Right lobe of liver (tissue), 6 donors: ENCODE measurements at regions not wholly inside any gene's neighbourhood (a gene's known extent, or its start where the extent isn't known, plus 50 kb on each side); places are given as distances from the start of the nearest gene placed in this dataset.

ENCODE experiments used
- ATAC-seq, 4 donors: fragments of 200-7000 bp; cut with Tn5 transposase; one replicate each; pipeline ENCODE4 v1.9.1; 2020; ENCODE audit warnings: mild to moderate bottlenecking in 4 of 4, moderate library complexity in 4 of 4
- DNase-seq, 3 donors: peaks; one replicate each; pipeline ENCODE4 v3.0.0-alpha.2; 2020
- H3K27ac ChIP-seq, 3 donors: fragments of 200-600 bp; one replicate each; pipeline ENCODE4 v1.8.0; 2022
- H3K27me3 ChIP-seq, 2 donors: fragments of 200-600 bp; one replicate each; pipeline ENCODE4 v1.8.0; 2022
- H3K36me3 ChIP-seq, 4 donors: fragments of 200-600 bp; sonication (generic) in 1 of 4; one replicate each; pipeline versions ENCODE4 v1.5.1 to v1.8.0; 2017 to 2022; ENCODE audit warnings: control low read depth in 1 of 4
- H3K4me1 ChIP-seq, 4 donors: fragments of 200-600 bp; sonication (generic) in 1 of 4; one replicate each; pipeline versions ENCODE4 v1.5.1 to v1.8.0; 2017 to 2022; ENCODE audit warnings: control low read depth in 1 of 4
- H3K4me3 ChIP-seq, 3 donors: fragments of 200-600 bp; one replicate each; pipeline ENCODE4 v1.8.0; 2022
- H3K9me3 ChIP-seq, 4 donors: fragments of 200-600 bp; sonication (generic) in 1 of 4; one replicate each; pipeline versions ENCODE4 v1.5.1 to v1.8.0; 2017 to 2022; ENCODE audit warnings: control low read depth in 1 of 4
- CTCF ChIP-seq, 4 donors: fragments of 200-600 bp in 3 of 4; fragments of 450-650 bp in 1 of 4; IDR thresholded peaks; one replicate each; pipeline versions ENCODE4 v1.5.1 to v1.8.0; 2016 to 2022; ENCODE audit warnings: antibody characterized with exemption in 4 of 4, mild to moderate bottlenecking in 2 of 4
- POLR2A ChIP-seq: fragments of 450-650 bp; IDR thresholded peaks from one replicate; pipeline ENCODE4 v1.6.1; 2017; ENCODE audit warnings: antibody characterized with exemption, mild to moderate bottlenecking
- WGBS: methylation state at CpG from one replicate; pipeline ENCODE4 v1.1.6; 2018; ENCODE audit warnings: low coverage, low lambda C conversion rate; ENCODE audit not compliant: insufficient coverage; ENCODE audit errors: missing lambda C conversion rate; 5-methylcytosine and 5-hydroxymethylcytosine counted together
- intact Hi-C, 2 donors: fragments of 100-400 bp; cut with DNase I; formaldehyde crosslinking; loops; one replicate each; pipeline versions ENCODE4 v1.11.2 to v1.14.1; 2022
- donor health status: DM: no; HTN: yes; CAD: no.
- donor health status: DM: no; HTN: no; CAD: no.
- donor health status: DM: no; HTN: no; CAD: no.
- donor health status: DM: no; HTN: yes; CAD: no.
- donor health status: DM: no; HTN: yes; CAD: no.

- no peak for DNase-seq
- H3K4me1 ChIP-seq = no peaks in the 10 kb centered on the region
- no peak overlapping the region for H3K27ac ChIP-seq
- no peak for ATAC-seq
- no peak for TF ChIP-seq CTCF (IDR thresholded peaks at IDR 0.05)
- TF ChIP-seq POLR2A = no peak
- no peaks in the 10 kb centered on the region for H3K27me3 ChIP-seq
- no peak overlapping the region for H3K4me3 ChIP-seq
- H3K36me3 ChIP-seq = no peaks in the 10 kb centered on the region
- 74% methylated on average over 6 of the region's 7 CpGs for WGBS
- intact Hi-C loops = no loop called here
- H3K9me3 ChIP-seq = no peaks in the 10 kb centered on the region
Observed at GRCh38 chr4:180571516-180572055, 1671.6 kb upstream of the TENM3 start.

- Histone ChIP-seq H3K27me3 (no peaks in the 10 kb centered on the region), H3K4me3 (no peak overlapping the region), H3K4me1 (no peaks in the 10 kb centered on the region), H3K9me3 (no peaks in the 10 kb centered on the region), H3K27ac (no peak overlapping the region), H3K36me3 (no peaks in the 10 kb centered on the region)
- ATAC-seq (no peak), DNase-seq (no peak)
- TF ChIP-seq POLR2A = no peak
- TF ChIP-seq CTCF (IDR thresholded peaks at IDR 0.05) = no peak
- intact Hi-C loops = no loop called here
- WGBS = 47% methylated on average over 2 of the region's 2 CpGs
Observed at GRCh38 chr4:180578175-180578574, 1665.0 kb upstream of the TENM3 start.

GRCh38 chr4:180581061-180581460 lies 1662.1 kb upstream of the TENM3 start:
- Histone ChIP-seq H3K27me3 (no peaks in the 10 kb centered on the region), H3K9me3 (no peaks in the 10 kb centered on the region), H3K27ac (no peak overlapping the region), H3K36me3 (no peaks in the 10 kb centered on the region), H3K4me1 (no peaks in the 10 kb centered on the region), H3K4me3 (no peak overlapping the region)
- TF ChIP-seq CTCF (IDR thresholded peaks at IDR 0.05) = no peak
- TF ChIP-seq POLR2A = no peak
- no peak for ATAC-seq
- DNase-seq = no peak
- intact Hi-C loops = no loop called here
- WGBS = 59% methylated on average over 4 of the region's 4 CpGs

GRCh38 chr4:180587379-180587778 lies 1655.8 kb upstream of the TENM3 start:
- Histone ChIP-seq H3K36me3 (no peaks in the 10 kb centered on the region), H3K4me1 (no peaks in the 10 kb centered on the region), H3K27me3 (no peaks in the 10 kb centered on the region), H3K27ac (no peak overlapping the region), H3K4me3 (no peak overlapping the region), H3K9me3 (no peaks in the 10 kb centered on the region)
- 44% methylated on average over 5 of the region's 5 CpGs for WGBS
- TF ChIP-seq CTCF (IDR thresholded peaks at IDR 0.05) (no peak), POLR2A (no peak)
- intact Hi-C loops = no loop called here
- DNase-seq (no peak), ATAC-seq (no peak)

- no peak for ATAC-seq
- 55% methylated on average over 4 of the region's 9 CpGs for WGBS
- TF ChIP-seq CTCF (IDR thresholded peaks at IDR 0.05) (no peak), POLR2A (no peak)
- Histone ChIP-seq H3K36me3 (no peaks in the 10 kb centered on the region), H3K27me3 (no peaks in the 10 kb centered on the region), H3K27ac (no peak overlapping the region), H3K9me3 (no peaks in the 10 kb centered on the region), H3K4me1 (no peaks in the 10 kb centered on the region), H3K4me3 (no peak overlapping the region)
- intact Hi-C loops = no loop called here
- DNase-seq = no peak
Observed at GRCh38 chr4:180589575-180589974, 1653.6 kb upstream of the TENM3 start.
